GM10248 (cell line): ENCODE measurements at regions not wholly inside any gene's neighbourhood (a gene's known extent, or its start where the extent isn't known, plus 50 kb on each side); places are given as distances from the start of the nearest gene placed in this dataset.

Experiments used
- CTCF ChIA-PET: fragments of 300-600 bp; sonication (Branson Sonifier 250); formaldehyde crosslinking; extraction: SDS; loops from one replicate; lab custom pipeline; 2021; ENCODE audit warnings: antibody characterized with exemption; lab: Yijun Ruan, JAX
- POLR2A ChIA-PET: fragments of 350-650 bp; sonication (Branson Sonifier 250); formaldehyde crosslinking; extraction: SDS; loops from one replicate; lab custom pipeline; 2020; ENCODE audit warnings: antibody characterized with exemption; lab: Yijun Ruan, JAX
- DNase-seq: peaks from one replicate; pipeline ENCODE4 v3.0.0; 2012; ENCODE audit errors: extremely low spot score
- CTCF ChIP-seq: IDR thresholded peaks from 2 replicates; pipeline ENCODE4 v1.5.1; 2012; ENCODE audit warnings: mild to moderate bottlenecking, low read depth; ENCODE audit errors: extremely low read depth, missing control alignments, control extremely low read depth

- CTCF ChIA-PET, result interaction anchor here (0.7 to 7.5 kb wide), 17 partner anchors 8 to 1264 kb away, joined by 3 to 102 read pairs (median 4); no protein-coding TSS in a partner anchor
- TF ChIP-seq CTCF, result no peak
- POLR2A ChIA-PET, result no interaction called here
- DNase-seq, result no peak
Measured at GRCh38 chr5:82352146-82352791, 74.1 kb upstream of the RPS23 start.

DNA sequence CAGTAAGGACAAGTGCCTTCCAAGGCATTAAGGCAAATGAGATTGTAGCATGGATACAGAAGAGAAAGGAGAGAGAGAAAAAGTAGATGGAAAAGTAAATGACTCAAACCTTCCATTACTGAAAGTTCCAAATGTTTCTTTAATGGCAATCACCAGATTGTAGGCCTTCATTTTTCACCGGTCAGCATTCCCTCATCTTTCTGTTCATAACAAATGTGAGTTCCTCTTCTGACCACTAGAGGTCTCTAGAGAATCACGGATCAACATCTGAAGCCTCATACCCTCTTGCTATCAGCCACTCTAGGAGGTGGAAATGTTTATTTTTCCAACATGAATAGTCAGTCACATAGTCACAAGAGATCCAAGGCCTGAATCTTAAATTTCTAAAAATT is 73.6 kb upstream of the RPS23 start:
- CTCF ChIA-PET, result interaction anchor here (0.7 to 7.5 kb wide), 19 partner anchors 10 to 1360 kb away, joined by 3 to 102 read pairs (median 4); no protein-coding TSS in a partner anchor
- TF ChIP-seq CTCF, result peak; percentile 64
- POLR2A ChIA-PET, result no interaction called here
- peak; percentile 53 for DNase-seq

DNA sequence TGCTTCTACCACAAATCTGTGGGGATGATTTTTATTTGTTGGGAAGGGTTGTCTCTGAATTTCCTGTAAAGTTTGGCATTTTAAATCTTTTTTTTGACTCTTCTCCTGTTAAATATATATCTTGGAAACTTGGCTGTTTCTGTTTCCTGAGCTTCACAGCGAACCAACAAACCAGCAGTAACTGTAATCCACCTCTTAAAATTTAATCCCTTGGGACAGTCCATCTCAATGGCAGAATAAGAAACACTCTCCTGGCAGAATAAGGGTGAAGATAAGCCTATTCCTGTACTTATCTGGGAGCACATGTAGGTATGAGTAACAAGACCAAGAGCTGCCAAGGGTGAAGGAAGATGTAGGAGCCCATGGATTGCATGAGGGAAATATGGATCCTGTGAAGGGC is 73.1 kb upstream of the RPS23 start:
- ChIA-PET POLR2A (no interaction called here), CTCF (interaction anchor here (0.9 to 7.5 kb wide), 20 partner anchors 10 to 1360 kb away, joined by 3 to 102 read pairs (median 4); no protein-coding TSS in a partner anchor)
- TF ChIP-seq CTCF, result no peak

GRCh38 chr5:82349652-82350051 is 71.5 kb upstream of the RPS23 start:
- DNase-seq, result no peak
- ChIA-PET CTCF (interaction anchor here (0.9 to 7.5 kb wide), 9 partner anchors 9 to 1215 kb away, joined by 3 to 102 read pairs (median 4); no protein-coding TSS in a partner anchor), POLR2A (no interaction called here)
- TF ChIP-seq CTCF, result peak; percentile 35

More for the DNA sequence above, 73.1 kb upstream of the RPS23 start:
- DNase-seq, result no peak

DNA sequence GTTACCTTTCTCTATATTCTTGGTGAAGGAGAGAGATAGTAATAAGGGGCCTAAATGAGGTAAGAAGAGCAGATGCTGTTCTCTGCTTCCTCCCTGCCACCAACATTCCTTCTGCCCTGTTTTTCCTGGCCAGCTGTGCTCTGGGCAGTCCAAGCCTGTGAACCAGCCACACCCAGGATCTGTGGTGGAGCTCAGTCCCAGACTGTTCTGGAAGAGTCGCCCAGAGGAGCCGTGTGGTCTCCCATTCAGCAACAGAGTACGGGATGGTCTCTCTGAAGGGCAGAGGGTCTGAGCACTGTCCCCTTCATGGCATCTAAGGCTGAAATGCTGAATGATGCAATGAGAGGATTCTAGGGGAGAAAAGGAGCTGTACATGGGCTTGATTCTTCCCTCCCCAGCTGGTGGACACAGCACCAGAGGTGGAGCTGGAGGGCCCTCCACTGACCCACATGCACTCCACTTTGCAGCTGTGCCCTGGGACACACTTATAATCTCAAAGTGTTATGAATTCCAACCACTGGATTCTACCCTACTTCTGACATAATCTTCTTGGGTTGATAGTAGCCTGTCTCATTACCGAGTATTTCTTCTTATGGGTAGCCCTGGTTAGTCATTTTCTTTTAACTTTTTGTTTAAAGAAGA is 70.8 kb upstream of the RPS23 start:
- DNase-seq, result no peak
- CTCF ChIA-PET, result interaction anchor here (0.9 to 7.5 kb wide), 5 partner anchors 9 to 1215 kb away, joined by 3 to 102 read pairs (median 7); no protein-coding TSS in a partner anchor
- TF ChIP-seq CTCF, result no peak
- POLR2A ChIA-PET, result no interaction called here

- DNase-seq, result no peak
- POLR2A ChIA-PET, result no interaction called here
- TF ChIP-seq CTCF, result no peak
- CTCF ChIA-PET, result interaction anchor here (1.0 to 2.0 kb wide), 2 partner anchors 19 to 20 kb away, joined by 3 to 7 read pairs; no protein-coding TSS in a partner anchor
Measured at GRCh38 chr5:82347201-82347865, 69.2 kb upstream of the RPS23 start.
